GM12873 (cell line): ENCODE measurements at regions not wholly inside any gene's neighbourhood (a gene's known extent, or its start where the extent isn't known, plus 50 kb on each side); places are given as distances from the start of the nearest gene placed in this dataset.

ENCODE experiments used
- CTCF ChIP-seq: IDR thresholded peaks from 2 replicates; pipeline ENCODE4 v1.5.1; 2012; ENCODE audit warnings: low read depth, mild to moderate bottlenecking, moderate library complexity, low read length, control low read depth; ENCODE audit not compliant: insufficient read depth; ENCODE audit errors: missing control alignments

GRCh38 chr14:40523123-40523522 is 1083.6 kb upstream of the LRFN5 start:
- TF ChIP-seq CTCF = no peak

GRCh38 chr14:40494483-40494882 is 1062.2 kb upstream of the FBXO33 start:
- no peak for TF ChIP-seq CTCF

- no peak for TF ChIP-seq CTCF
Observed at GRCh38 chr14:40487824-40488223, 1055.6 kb upstream of the FBXO33 start.

- no peak for TF ChIP-seq CTCF
Observed at GRCh38 chr14:40485688-40486087, 1053.5 kb upstream of the FBXO33 start.

GRCh38 chr14:40476005-40476404 is 1043.8 kb upstream of the FBXO33 start:
- no peak for TF ChIP-seq CTCF

GRCh38 chr14:40467969-40468368 is 1035.7 kb upstream of the FBXO33 start:
- no peak for TF ChIP-seq CTCF

- no peak for TF ChIP-seq CTCF
Observed at GRCh38 chr14:40464531-40464930, 1032.3 kb upstream of the FBXO33 start.
